Ascending aorta (tissue), 2 donors: ENCODE measurements at regions not wholly inside any gene's neighbourhood (a gene's known extent, or its start where the extent isn't known, plus 50 kb on each side); places are given as distances from the start of the nearest gene placed in this dataset.

ENCODE experiments used
- DNase-seq, 2 donors: peaks; one replicate each; pipeline ENCODE4 v3.0.0-alpha.2; 2019; ENCODE audit warnings: low spot score in 2 of 2
- H3K27ac ChIP-seq, 2 donors: fragments of 200-600 bp; sonication (generic); one replicate each; pipeline ENCODE4 v1.5.1; 2016 to 2017; ENCODE audit warnings: mild to moderate bottlenecking in 1 of 2
- H3K27me3 ChIP-seq: fragments of 200-600 bp; sonication (generic); one replicate; pipeline ENCODE4 v1.5.1; 2017
- H3K36me3 ChIP-seq, 2 donors: fragments of 200-600 bp; sonication (generic); one replicate each; pipeline ENCODE4 v1.5.1; 2016
- H3K4me1 ChIP-seq, 2 donors: fragments of 200-600 bp; sonication (generic); one replicate each; pipeline ENCODE4 v1.5.1; 2016 to 2017; ENCODE audit warnings: mild to moderate bottlenecking in 1 of 2
- H3K4me3 ChIP-seq, 2 donors: fragments of 200-600 bp; sonication (generic); one replicate each; pipeline ENCODE4 v1.5.1; 2016 to 2017; ENCODE audit warnings: mild to moderate bottlenecking in 1 of 2
- H3K9me3 ChIP-seq, 2 donors: fragments of 200-600 bp; sonication (generic); one replicate each; pipeline ENCODE4 v1.5.1; 2016
- CTCF ChIP-seq, 3 experiments: fragments of 200-600 bp in 2 of 3; fragments of 450-650 bp in 1 of 3; sonication (generic) in 2 of 3; IDR thresholded peaks; one replicate each; pipeline ENCODE4 v1.5.1; 2016 to 2019; ENCODE audit warnings: antibody characterized with exemption in 3 of 3, mild to moderate bottlenecking in 1 of 3, moderate library complexity in 1 of 3
- intact Hi-C: fragments of 100-400 bp; cut with DNase I; formaldehyde crosslinking; loops from one replicate; pipeline ENCODE4 v1.15.1; 2023

- H3K9me3 ChIP-seq: no peaks in the 10 kb centered on the region
- H3K4me3 ChIP-seq: no peak overlapping the region
- H3K36me3 ChIP-seq: no peaks in the 10 kb centered on the region
- H3K27me3 ChIP-seq: no peaks in the 10 kb centered on the region
- intact Hi-C loops: no loop called here
- DNase-seq: no peak
- no peak overlapping the region for H3K27ac ChIP-seq
- TF ChIP-seq CTCF (IDR thresholded peaks at IDR 0.05): no peak
- H3K4me1 ChIP-seq: no peaks in the 10 kb centered on the region
Measured at GRCh38 chr3:118550556-118550955, 484.1 kb downstream of the IGSF11 start.

GRCh38 chr3:118554148-118554838 is 480.4 kb downstream of the IGSF11 start:
- no peak overlapping the region for H3K4me3 ChIP-seq
- H3K36me3 ChIP-seq: no peaks in the 10 kb centered on the region
- no peaks in the 10 kb centered on the region for H3K4me1 ChIP-seq
- no peak overlapping the region for H3K27ac ChIP-seq
- TF ChIP-seq CTCF (IDR thresholded peaks at IDR 0.05): no peak
- intact Hi-C loops: no loop called here
- DNase-seq: no peak
- no peaks in the 10 kb centered on the region for H3K9me3 ChIP-seq
- H3K27me3 ChIP-seq: no peaks in the 10 kb centered on the region

GRCh38 chr3:118556983-118557382 is 477.7 kb downstream of the IGSF11 start:
- H3K27ac ChIP-seq: no peak overlapping the region
- H3K36me3 ChIP-seq: no peaks in the 10 kb centered on the region
- intact Hi-C loops: no loop called here
- no peaks in the 10 kb centered on the region for H3K4me1 ChIP-seq
- DNase-seq: no peak
- no peak for TF ChIP-seq CTCF (IDR thresholded peaks at IDR 0.05)
- no peaks in the 10 kb centered on the region for H3K9me3 ChIP-seq
- H3K4me3 ChIP-seq: no peak overlapping the region
- no peaks in the 10 kb centered on the region for H3K27me3 ChIP-seq

- no peak for TF ChIP-seq CTCF (IDR thresholded peaks at IDR 0.05)
- no peaks in the 10 kb centered on the region for H3K27me3 ChIP-seq
- H3K36me3 ChIP-seq: no peaks in the 10 kb centered on the region
- H3K4me1 ChIP-seq: no peaks in the 10 kb centered on the region
- no peak overlapping the region for H3K27ac ChIP-seq
- DNase-seq: no peak
- H3K9me3 ChIP-seq: no peaks in the 10 kb centered on the region
- H3K4me3 ChIP-seq: no peak overlapping the region
- intact Hi-C loops: no loop called here
Measured at GRCh38 chr3:118557513-118557912, 477.1 kb downstream of the IGSF11 start.

- intact Hi-C loops: no loop called here
- H3K4me1 ChIP-seq: no peaks in the 10 kb centered on the region
- no peaks in the 10 kb centered on the region for H3K36me3 ChIP-seq
- no peaks in the 10 kb centered on the region for H3K9me3 ChIP-seq
- no peak overlapping the region for H3K4me3 ChIP-seq
- H3K27me3 ChIP-seq: no peaks in the 10 kb centered on the region
- no peak for TF ChIP-seq CTCF (IDR thresholded peaks at IDR 0.05)
- no peak for DNase-seq
- no peak overlapping the region for H3K27ac ChIP-seq
Measured at GRCh38 chr3:118559286-118559685, 475.4 kb downstream of the IGSF11 start.

GRCh38 chr3:118564800-118565199 is 469.8 kb downstream of the IGSF11 start:
- no peak overlapping the region for H3K27ac ChIP-seq
- H3K27me3 ChIP-seq: no peaks in the 10 kb centered on the region
- no peaks in the 10 kb centered on the region for H3K9me3 ChIP-seq
- intact Hi-C loops: no loop called here
- H3K4me3 ChIP-seq: no peak overlapping the region
- TF ChIP-seq CTCF (IDR thresholded peaks at IDR 0.05): no peak
- DNase-seq: no peak
- H3K4me1 ChIP-seq: no peaks in the 10 kb centered on the region
- no peaks in the 10 kb centered on the region for H3K36me3 ChIP-seq
